GM19043 (cell line): ENCODE measurements at regions not wholly inside any gene's neighbourhood (a gene's known extent, or its start where the extent isn't known, plus 50 kb on each side); places are given as distances from the start of the nearest gene placed in this dataset.

ENCODE experiments used
- ATAC-seq: cut with Tn5 transposase; IDR thresholded peaks from one replicate; pipeline ENCODE4 v1.9.1; 2021; ENCODE audit warnings: low read depth; ENCODE audit not compliant: unreplicated experiment

DNA sequence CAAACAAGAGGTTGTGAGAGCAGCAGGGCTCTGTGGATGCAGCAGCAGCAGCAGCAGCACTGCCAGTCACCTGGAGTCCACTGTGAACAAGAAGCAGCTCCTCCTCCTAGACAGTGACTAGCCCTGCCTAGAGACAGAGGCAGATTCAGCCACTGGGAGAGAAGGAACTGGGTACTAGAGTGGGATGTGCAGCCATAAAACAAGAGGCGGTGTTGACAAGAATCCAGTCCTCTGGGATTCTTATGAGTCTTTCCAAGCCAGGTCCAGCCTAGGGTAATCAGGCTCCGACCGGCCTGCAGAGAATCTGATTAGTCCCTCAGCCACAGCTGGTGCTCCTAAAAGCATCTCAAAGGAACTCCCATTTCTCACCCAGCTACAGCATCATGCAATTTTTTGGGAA, 83.9 kb upstream of the USP47 start:
- no peak for ATAC-seq

GRCh38 chr11:11756718-11757117, 85.1 kb upstream of the USP47 start:
- ATAC-seq: no peak

- no peak for ATAC-seq
Measured at GRCh38 chr11:11755871-11756270, 85.9 kb upstream of the USP47 start.

DNA sequence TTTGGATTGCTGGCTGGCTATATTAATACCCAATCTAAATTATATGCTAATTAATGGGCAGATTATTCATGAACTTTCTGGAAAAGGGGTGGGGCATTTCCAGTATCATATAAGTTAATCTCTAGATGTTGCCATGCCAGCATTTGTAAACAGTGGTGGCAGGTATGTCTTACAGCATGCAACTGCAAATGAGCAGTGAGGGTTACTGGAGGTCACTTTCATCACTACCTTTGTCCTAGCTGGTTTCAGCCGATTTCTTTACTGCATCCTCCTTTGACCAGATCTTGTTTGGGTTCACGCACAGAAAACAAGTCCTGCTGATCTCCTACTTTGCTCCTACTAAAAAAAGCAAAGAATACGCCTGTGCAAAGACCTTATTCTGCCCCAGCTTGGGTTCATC, 89.1 kb upstream of the USP47 start:
- ATAC-seq: no peak

DNA sequence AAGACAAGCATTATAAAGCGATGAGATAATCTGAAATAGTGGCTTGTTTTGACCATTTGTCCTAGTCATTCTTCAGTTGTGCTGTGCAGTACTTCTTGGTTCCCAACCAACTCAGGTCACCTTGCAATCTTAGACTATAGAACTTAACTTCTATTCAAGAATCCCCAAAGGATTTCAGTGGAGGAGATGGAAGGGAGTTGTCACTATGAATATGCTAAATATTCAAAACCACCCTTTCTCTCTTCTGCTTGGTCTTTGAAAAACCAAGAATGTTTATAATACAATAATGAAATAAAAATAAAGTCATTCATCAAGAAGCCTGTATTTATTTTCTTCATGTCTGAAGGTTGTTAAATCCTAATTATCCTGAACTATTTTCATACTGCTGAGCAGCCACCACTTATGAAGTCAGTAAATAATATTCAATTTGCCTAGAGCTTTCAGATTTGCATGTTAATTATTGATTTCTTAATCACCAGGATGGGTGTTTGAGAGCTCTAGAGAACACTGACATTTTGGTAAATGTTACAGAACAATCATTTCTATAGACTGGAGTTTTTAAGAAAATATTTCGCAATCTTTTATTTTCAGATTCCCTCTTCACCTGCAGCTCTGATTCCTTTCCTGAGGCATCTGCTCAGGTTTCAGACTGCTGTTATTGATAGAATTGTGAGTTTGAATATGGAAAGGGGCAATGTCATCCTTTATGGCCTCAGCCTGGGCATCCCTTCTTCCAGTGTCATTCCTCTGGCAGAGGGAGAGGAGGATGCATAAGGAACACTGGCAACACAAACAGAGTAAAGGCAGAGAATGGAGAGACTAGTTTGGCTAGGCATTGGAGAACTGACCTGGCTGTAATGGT, 91.5 kb upstream of the USP47 start:
- no peak for ATAC-seq

- ATAC-seq: no peak
Measured at GRCh38 chr11:11748706-11749365, 92.9 kb upstream of the USP47 start.

- ATAC-seq: no peak
Measured at GRCh38 chr11:11747570-11747969, 94.2 kb upstream of the USP47 start.

GRCh38 chr11:11746449-11746848, 95.3 kb upstream of the USP47 start:
- ATAC-seq: no peak

GRCh38 chr11:11743216-11743615, 98.6 kb upstream of the USP47 start:
- no peak for ATAC-seq

DNA sequence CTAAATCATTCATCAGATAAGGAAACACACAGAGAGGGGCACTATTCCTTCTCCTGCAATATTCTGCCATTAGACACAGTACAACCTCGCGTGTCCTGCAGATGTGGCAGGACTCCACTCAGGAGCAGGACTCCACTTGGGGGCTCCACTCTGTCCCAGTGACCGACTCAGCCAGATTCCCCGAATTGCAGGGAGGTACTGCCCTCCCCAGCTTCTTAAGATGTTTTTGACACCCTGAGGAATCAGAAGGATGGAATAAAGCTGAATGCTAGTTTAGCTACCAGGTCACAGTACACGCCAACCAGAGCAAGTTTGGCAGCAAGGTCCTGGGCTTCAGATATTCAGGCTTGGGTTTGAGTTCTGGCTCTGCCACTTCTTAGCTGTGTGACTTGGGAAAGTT, 99.3 kb upstream of the USP47 start:
- no peak for ATAC-seq

DNA sequence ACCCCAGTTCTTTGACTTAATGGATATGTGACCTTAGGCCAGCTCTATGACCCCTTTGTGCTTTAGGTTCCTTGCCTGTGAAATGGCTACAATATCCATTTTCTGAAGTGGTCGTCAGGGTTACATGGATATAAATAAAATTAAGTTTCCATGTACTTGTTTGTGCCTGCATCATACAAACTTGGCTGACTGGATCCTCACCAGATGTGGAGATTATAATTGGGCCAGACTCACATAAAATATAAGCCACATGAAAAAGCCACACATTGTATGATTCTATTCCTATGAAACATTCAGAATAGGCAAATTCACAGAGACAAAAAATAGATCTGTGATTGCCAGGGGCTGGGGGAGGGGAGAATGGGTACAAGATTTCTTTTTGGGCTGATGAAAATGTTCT, 100.9 kb upstream of the USP47 start:
- no peak for ATAC-seq

DNA sequence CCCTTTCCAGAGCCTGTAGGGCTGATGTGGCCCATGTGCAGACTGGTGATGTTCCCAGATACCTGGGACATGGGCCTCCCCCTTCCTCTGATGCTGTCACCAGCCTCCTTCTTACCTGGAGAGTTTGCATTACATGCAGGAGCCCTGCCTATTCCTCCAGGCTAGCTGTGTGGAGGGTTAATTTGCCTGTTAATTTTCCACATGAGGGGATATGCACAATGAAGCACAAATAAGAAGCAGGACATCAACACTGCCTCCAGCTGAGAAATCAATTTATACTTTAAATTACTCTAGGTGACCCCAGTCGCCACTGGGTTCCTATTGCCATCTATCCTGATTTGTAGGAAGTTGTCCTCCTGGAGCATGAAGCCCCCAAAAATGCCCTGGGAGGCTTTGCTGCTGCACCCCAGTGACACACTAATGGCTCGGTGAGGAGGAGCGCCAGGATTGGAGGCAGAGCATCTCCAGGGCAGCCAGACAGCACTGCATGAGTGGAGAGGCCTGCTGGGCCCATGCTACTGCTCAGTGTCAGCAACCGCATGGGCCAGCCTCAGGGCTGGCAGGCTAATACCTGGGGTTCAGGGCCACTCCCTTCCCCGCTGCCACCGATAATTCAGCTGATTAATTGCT, 101.6 kb upstream of the USP47 start:
- ATAC-seq: no peak

DNA sequence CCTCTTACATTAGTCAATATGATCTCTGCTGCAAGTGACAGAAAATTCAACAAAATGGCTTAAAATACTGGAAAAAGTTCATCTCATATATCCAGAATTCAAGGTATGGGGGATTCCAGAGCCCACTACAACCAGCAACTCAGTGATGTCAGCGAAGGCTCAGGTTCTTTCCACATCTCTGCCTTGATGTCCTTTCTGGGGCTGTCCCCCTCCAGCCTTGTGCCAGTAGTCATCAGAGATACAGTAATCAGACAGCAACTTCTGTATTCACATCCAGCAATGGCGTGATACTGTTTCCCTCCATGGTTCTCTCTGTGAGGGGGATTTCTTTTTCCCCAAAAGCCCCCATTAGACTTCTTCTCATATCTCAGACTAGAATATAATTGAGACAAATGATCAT, 103.4 kb upstream of the USP47 start:
- ATAC-seq: no peak

- ATAC-seq: no peak
Measured at GRCh38 chr11:11735586-11735985, 106.2 kb upstream of the USP47 start.

- no peak for ATAC-seq
Measured at GRCh38 chr11:11733246-11733747, 108.5 kb upstream of the USP47 start.

DNA sequence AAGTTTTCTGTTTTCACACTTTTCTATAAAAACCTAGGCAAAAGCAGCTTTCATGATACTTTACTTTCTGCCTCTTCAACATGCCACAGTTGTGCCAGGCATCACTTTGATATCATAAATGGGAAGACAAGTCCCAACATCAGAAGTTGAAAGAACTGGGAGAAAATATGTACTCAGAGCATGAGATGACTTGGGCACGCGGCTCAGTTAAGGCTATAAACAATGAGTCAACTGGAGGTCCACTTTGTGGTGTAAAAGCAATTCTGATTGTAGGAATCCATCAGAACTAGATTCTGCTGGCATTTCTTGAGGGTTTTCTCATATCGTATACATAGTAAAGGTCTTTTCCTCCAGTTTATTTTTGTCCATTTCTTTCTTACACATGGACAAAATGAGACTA, 109.7 kb upstream of the USP47 start:
- ATAC-seq: no peak

DNA sequence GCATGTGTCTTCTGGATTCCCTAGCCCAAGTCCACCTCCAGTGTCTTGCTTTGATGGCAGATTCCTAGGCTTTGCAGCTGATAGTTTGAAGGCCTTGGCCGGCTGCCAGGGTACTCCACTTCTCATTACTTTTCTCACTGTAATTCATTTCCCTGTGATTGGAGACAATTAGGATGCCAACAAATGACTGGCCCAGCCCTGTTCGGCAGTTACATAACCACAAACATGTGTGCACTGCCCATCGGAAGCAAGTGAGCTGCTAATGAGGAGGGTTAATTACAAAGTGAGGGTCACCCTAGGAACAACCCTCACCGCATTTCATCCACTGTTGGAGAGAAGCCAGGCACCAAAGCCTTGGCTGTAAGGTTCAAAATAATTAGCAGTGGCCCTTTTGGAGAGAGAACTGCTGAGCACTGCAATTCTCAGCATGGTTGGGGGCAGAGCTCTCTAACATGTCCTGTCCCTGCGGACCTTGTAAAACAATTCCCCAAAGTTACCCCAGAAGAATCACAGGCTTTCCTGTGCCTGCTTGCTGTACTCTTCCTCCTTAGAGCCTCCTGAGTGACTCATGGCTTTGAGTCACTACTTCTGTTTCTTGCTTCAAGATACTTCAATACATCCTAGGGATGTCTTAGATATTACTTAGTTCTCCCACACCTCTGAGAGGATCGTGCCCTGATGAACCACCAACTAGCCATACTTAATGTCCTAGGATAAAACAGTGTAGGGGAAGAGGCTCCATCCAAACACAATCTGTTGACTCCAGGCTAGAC, 109.7 kb upstream of the GALNT18 start:
- ATAC-seq: no peak

- no peak for ATAC-seq
Measured at GRCh38 chr11:11728386-11728785, 106.6 kb upstream of the GALNT18 start.

DNA sequence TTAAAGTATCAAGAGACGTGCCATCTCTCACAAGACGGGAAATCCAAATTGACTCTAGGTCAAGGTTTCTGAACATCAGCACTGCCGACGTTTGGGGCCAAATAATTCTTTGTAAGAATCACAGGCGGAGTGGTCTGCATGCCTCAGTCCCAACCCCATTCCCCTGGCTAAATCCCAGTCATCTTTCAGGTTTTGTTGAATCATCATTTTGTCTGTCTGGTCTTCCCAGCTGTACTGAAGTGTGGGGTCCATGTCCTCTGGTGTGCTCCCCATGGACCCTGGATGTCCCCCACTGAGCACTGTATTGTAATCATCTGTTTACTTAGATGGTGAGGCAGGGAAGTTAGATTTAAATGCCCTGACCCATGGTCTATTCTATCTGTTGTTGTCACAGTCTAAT, 103.6 kb upstream of the GALNT18 start:
- ATAC-seq: no peak

DNA sequence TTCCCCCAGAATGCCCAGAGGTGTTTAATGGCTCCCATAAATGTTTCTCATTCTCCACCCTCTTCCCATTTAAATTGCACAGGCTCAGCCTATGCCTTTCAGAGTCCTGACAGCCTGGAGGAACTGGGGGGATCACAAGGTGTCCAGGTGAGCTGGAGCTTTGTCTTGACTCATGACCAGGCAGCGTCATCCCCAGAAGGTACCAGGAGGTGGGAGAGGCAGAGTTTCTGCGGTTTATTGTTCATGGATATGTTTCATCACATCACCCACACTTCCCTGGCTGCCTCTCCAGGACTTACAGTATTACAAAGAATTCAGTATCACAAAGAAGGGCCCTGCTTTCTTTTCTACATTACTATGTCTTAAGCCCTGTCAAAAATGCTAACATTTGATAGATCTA, 103.2 kb upstream of the GALNT18 start:
- ATAC-seq: no peak

DNA sequence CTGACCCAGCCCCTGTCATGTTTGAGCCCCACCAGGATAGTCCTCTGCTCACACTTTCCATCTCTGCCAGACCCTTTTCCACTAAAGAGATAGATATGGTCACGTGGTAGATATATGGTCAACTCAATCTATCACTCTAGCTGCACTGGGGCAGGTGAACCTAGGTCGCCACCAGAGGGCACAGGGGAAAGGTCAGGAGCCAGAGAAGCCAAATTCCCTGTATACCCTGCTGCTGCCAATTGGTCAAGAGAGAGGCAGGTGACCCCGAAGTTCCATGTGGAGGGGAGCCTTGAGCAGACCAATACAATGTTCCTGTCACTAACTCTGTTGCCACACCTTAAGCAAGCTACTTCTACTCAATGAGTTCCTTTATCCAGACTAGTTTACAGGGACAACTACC, 101.1 kb upstream of the GALNT18 start:
- no peak for ATAC-seq
